Prostate gland (tissue), 2 donors: ENCODE measurements at regions not wholly inside any gene's neighbourhood (a gene's known extent, or its start where the extent isn't known, plus 50 kb on each side); places are given as distances from the start of the nearest gene placed in this dataset.

Source experiments
- POLR2A ChIP-seq: fragments of 450-650 bp; IDR thresholded peaks from one replicate; pipeline ENCODE4 v1.6.1; 2016; ENCODE audit warnings: antibody characterized with exemption, mild to moderate bottlenecking
- POLR2AphosphoS5 ChIP-seq: sonication (generic); formaldehyde crosslinking; IDR thresholded peaks from one replicate; pipeline ENCODE4 v1.6.1; 2017; ENCODE audit warnings: antibody characterized with exemption
- TF ChIP-seq, protein P1 (sequence below), 4 experiments: fragments of 200-600 bp in 2 of 4; fragments of 450-650 bp in 2 of 4; sonication (generic) in 2 of 4; IDR thresholded peaks; 1 replicate in 3 of 4; 2 replicates in 1 of 4; pipeline ENCODE4 v1.5.1; 2016 to 2019; ENCODE audit warnings: antibody characterized with exemption in 4 of 4, mild to moderate bottlenecking in 2 of 4, moderate library complexity in 2 of 4

DNA sequence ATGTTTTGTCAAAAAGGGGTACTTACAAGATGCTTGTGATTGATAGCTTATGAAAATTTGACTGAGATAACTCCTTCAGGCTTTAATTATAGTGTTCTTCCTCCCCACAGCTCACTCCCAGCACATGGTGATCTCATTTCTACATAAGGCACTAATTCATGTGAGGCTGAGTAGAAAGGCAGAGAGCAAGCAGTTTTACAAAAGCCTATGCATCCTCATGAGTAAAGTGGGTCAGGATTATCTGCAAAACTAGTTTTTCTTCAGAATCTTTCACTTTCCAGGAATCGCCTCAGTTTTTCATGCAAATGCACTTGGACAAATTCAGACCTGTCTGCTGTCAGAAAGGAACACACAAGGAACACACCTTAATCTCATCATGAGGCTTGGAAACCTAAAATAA, 92.1 kb upstream of the FBN2 start:
- TF ChIP-seq POLR2AphosphoS5: no peak
- TF ChIP-seq, protein P1, sequence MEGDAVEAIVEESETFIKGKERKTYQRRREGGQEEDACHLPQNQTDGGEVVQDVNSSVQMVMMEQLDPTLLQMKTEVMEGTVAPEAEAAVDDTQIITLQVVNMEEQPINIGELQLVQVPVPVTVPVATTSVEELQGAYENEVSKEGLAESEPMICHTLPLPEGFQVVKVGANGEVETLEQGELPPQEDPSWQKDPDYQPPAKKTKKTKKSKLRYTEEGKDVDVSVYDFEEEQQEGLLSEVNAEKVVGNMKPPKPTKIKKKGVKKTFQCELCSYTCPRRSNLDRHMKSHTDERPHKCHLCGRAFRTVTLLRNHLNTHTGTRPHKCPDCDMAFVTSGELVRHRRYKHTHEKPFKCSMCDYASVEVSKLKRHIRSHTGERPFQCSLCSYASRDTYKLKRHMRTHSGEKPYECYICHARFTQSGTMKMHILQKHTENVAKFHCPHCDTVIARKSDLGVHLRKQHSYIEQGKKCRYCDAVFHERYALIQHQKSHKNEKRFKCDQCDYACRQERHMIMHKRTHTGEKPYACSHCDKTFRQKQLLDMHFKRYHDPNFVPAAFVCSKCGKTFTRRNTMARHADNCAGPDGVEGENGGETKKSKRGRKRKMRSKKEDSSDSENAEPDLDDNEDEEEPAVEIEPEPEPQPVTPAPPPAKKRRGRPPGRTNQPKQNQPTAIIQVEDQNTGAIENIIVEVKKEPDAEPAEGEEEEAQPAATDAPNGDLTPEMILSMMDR (IDR thresholded peaks at IDR 0.05): no peak
- no peak for TF ChIP-seq POLR2A
